ENCODE measurements at regions not wholly inside any gene's neighbourhood (a gene's known extent, or its start where the extent isn't known, plus 50 kb on each side); places are given as distances from the start of the nearest gene placed in this dataset.

DNA sequence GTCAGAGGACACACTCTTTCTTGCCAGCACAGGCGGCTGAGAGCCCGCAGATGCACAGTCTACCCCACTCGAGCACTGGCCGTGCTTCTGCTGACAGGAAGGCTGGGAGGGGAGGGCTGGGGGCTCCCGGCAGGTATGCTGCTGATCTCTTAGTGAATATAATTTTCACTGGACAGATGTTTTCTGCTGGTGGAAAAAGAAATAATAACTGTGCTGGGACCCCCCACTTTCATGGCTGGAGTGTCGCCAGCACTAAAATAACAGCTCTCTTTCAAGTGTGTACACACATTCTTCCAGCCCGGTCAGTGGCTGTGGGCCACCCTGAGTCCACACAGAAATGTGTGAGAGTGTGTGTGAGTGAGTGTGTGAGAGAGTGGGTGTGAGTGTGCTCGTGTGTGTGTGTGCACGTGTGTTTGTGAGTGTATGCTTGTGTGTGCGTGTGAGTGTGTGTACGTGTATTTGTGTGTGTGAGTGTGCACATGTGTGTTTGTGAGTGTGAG lies 167.7 kb upstream of the USP24 start:
- Mint-ChIP-seq H3K27ac (no peak overlapping the region), H3K36me3 (ENCODE audit: insufficient read depth) (peaks cover 3% of the 10 kb centered on the region), H3K4me3 (no peak overlapping the region), H3K4me1 (ENCODE audit: low read depth in 2 of 2) (peaks cover 0 to 6% of the 10 kb centered on the region in 2 donors), H3K9me3 (no peaks in the 10 kb centered on the region), H3K27me3 (peaks cover 6 to 30% of the 10 kb centered on the region in 2 donors)
- DNase-seq (no peak), ATAC-seq (replicated peaks) (no peak)

DNA sequence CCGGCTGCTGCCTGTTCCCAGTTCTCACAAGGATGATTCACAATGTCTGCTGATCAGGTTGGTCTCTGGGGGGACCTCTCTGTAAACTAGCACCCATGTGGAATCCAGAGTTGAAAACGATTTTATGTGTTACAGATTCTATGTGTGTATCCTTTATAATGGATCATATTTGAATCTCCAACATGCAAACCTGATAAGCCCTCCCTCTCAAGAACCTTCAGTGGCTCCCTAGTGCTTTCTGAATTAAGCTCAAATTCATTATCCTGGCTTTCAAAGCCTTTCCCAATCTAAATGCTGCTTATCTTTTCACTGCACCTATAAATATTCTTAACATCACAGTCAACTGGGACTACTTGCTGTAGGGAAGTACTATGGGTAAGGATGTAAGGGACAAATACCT lies 166.8 kb upstream of the USP24 start:
- Mint-ChIP-seq H3K27me3 (peaks cover 6 to 30% of the 10 kb centered on the region in 2 donors), H3K4me3 (no peak overlapping the region), H3K9me3 (no peaks in the 10 kb centered on the region), H3K36me3 (ENCODE audit: insufficient read depth) (peaks cover 3% of the 10 kb centered on the region), H3K4me1 (ENCODE audit: low read depth in 2 of 2) (peaks cover 0 to 6% of the 10 kb centered on the region in 2 donors), H3K27ac (no peak overlapping the region)
- DNase-seq, result no peak
- ATAC-seq (replicated peaks), result no peak

DNA sequence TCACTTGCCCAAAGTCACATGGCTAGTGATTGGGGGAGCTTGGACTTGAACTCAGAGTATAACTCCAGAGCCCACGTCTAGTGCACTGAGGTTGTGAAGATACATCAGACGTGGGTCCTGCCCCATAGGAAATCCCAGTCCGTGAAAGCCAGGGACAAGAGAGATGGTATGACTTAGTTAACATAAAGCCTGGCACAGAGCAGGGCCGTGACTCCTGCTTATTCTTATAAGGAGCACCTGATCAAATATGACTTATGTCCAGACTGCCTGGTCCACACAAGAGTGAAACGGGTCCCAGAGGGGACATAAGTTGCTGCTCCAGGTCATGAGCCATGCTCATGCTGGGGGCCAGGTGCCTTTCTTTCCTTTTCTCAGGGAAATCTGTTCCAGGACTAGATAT lies 166.3 kb upstream of the USP24 start:
- no peaks in the 10 kb centered on the region for H3K9me3 Mint-ChIP-seq
- H3K36me3 Mint-ChIP-seq (ENCODE audit: insufficient read depth), result peaks cover 3% of the 10 kb centered on the region
- peaks cover 0 to 6% of the 10 kb centered on the region in 2 donors for H3K4me1 Mint-ChIP-seq (ENCODE audit: low read depth in 2 of 2)
- H3K27me3 Mint-ChIP-seq, result peaks cover 6 to 30% of the 10 kb centered on the region in 2 donors
- no peak overlapping the region for H3K4me3 Mint-ChIP-seq
- H3K27ac Mint-ChIP-seq, result no peak overlapping the region
- ATAC-seq (replicated peaks) (no peak), DNase-seq (no peak)

DNA sequence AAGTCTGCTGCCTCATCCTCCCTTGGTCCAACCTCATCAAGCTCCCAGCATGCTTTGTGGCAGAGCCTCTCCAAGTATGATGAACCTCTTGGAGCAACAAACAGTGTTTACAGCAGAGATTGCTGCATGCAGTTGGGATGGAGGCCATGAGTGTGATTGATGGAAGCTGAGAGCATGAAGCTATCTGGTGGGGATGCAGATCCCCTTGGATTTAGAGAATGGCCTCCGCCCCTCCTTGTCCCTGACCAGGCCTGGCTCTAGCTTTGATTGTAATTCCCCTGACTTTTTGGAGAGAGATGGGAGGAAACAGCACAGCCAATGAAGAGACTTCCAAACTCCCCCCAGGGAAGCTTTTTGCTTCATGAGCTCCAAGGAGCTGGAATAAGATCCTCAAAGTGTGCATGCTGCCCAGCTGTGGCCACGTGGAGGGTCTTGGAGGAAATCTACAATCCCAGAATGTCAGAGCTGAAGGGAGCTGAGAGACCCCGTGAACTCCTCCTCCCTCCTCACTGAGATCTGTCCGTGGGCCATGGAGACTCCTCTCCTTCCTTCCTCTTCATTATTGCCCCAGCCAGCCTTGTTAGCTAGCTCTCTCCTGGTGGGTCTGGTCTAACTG lies 165.3 kb upstream of the USP24 start:
- Mint-ChIP-seq H3K4me3 (no peak overlapping the region), H3K36me3 (ENCODE audit: insufficient read depth) (peaks cover 3% of the 10 kb centered on the region), H3K9me3 (no peaks in the 10 kb centered on the region), H3K27ac (no peak overlapping the region), H3K27me3 (peaks cover 6 to 30% of the 10 kb centered on the region in 2 donors), H3K4me1 (ENCODE audit: low read depth in 2 of 2) (peaks cover 0 to 6% of the 10 kb centered on the region in 2 donors)
- DNase-seq, result no peak
- no peak for ATAC-seq (replicated peaks)

DNA sequence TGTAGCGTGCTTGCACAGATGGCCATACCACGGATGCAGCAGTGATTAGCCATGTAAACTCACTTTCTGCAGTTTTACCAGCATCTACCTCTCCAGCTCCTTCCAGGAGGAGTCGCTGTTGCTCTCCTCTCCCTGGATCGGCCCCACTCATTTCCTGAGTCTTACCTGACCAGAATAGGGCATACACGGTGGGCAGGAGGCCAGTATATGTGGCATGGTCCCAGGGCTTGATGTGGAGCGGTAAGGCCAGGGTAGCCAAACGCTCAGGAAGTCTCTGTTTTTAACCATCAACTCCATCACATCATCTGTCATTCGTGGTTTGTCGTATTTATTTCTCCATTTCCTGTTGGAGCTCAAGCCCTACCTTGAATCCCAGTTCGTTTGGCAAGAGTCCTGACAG lies 163.4 kb upstream of the USP24 start:
- DNase-seq (no peak), ATAC-seq (replicated peaks) (no peak)
- Mint-ChIP-seq H3K27ac (no peak overlapping the region), H3K36me3 (ENCODE audit: insufficient read depth) (peaks cover 3% of the 10 kb centered on the region), H3K9me3 (no peaks in the 10 kb centered on the region), H3K27me3 (peaks cover 6 to 30% of the 10 kb centered on the region in 2 donors), H3K4me1 (ENCODE audit: low read depth in 2 of 2) (peaks cover 0 to 6% of the 10 kb centered on the region in 2 donors), H3K4me3 (no peak overlapping the region)

DNA sequence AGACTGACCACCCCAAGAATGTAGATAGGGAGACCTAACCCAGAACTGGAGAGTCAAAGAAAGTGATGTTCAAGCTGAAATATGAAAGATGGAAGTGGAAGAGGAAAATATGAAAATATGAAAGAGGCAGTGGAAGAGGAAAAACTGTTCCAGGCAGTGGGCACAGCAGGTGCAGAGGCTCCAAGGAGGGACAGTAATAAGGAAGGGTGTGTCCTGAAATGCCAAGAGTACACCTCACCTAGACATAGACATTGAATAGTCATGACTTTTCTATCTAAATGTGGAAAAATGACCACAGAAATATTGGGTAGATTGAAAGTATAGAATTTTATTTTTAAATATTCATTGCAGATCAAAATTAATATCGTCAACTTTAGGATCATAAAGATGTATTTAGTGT lies 161.7 kb upstream of the USP24 start:
- Mint-ChIP-seq H3K27me3 (peaks cover 0 to 18% of the 10 kb centered on the region in 2 donors), H3K36me3 (ENCODE audit: insufficient read depth) (peaks cover 3% of the 10 kb centered on the region), H3K4me1 (ENCODE audit: low read depth in 2 of 2) (peaks cover 0 to 6% of the 10 kb centered on the region in 2 donors), H3K9me3 (no peaks in the 10 kb centered on the region), H3K27ac (no peak overlapping the region), H3K4me3 (no peak overlapping the region)
- ATAC-seq (replicated peaks) (no peak), DNase-seq (no peak)

DNA sequence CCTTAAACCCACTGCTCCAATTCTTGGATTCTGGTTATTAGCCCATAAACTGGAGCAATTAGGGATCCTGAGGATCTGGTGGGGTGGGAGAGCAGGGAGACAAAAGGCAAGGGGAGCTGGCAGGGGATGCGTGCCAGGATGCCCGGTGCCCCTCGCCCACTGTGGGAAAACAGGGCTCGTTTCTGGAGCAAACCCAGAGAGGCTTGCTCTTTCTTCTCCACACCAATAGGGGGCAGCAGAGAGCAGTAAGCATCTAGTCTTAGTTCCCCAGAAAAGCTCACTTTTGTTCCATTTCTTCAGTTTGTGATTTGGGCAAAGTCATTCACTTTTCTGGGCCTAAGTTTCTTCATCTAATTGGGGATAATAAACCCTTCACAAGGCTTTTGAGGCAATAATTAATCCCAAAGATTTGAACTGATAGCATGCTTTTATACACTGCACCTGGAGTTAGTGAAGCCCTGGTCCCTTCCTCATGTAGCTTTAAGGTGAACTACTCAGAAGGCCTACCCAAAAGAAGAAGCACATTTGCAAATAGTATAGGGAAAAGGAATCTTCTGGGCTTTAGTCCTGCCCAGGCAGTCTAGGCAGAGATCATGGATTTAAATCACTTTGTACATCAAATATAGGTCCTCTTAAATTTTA lies 160.6 kb upstream of the USP24 start:
- Mint-ChIP-seq H3K9me3 (no peaks in the 10 kb centered on the region), H3K27ac (no peak overlapping the region), H3K4me3 (no peak overlapping the region), H3K27me3 (peaks cover 0 to 9% of the 10 kb centered on the region in 2 donors), H3K36me3 (ENCODE audit: insufficient read depth) (peaks cover 3% of the 10 kb centered on the region), H3K4me1 (ENCODE audit: low read depth in 2 of 2) (peaks cover 0 to 6% of the 10 kb centered on the region in 2 donors)
- ATAC-seq (replicated peaks), result no peak
- peak; percentile 9 to 15 (median 10) for DNase-seq

DNA sequence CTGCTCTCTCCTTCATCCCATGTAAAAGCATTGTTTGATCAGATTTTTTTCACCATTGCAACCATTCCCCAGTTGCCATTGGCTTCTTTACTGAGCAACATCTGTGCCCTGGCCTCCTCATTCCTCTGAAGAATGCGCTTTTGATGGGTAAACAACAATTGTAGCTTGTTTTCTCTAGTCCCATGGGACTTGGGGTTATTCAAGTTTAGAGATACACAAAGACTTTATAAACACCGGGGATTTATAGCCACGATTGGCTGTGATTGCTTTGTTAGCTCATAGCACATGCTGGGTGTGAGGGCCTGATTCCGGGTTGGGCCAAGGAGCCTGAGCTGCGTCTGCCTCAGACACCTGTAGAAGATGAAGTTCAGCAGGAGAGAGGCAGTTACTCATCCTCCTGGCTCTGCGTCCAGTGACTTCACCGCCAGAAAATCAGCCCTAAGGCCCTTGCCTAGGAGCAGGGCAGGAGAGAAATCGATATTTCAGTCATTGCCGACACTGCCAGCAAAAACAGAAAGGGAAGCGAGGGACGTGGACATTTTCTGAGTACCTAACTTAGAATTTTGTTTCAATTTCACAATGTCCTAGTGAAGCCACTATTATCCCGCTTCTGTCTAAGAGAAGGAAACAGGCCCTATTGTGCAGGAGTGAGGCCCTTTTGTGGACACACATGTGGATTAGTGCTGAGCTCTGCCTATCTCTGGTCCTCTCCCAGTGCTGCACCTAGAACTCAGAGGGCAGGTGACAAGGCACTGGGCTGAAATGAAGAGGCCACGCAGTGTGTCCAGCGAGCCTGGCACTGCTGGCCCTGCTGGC lies 159.8 kb upstream of the USP24 start:
- Mint-ChIP-seq H3K4me1 (ENCODE audit: low read depth in 2 of 2) (peaks cover 0 to 6% of the 10 kb centered on the region in 2 donors), H3K27me3 (peaks cover 5 to 9% of the 10 kb centered on the region in 2 donors), H3K9me3 (no peaks in the 10 kb centered on the region), H3K27ac (no peak overlapping the region), H3K36me3 (ENCODE audit: insufficient read depth) (peaks cover 3% of the 10 kb centered on the region), H3K4me3 (no peak overlapping the region)
- no peak for ATAC-seq (replicated peaks)
- no peak for DNase-seq

DNA sequence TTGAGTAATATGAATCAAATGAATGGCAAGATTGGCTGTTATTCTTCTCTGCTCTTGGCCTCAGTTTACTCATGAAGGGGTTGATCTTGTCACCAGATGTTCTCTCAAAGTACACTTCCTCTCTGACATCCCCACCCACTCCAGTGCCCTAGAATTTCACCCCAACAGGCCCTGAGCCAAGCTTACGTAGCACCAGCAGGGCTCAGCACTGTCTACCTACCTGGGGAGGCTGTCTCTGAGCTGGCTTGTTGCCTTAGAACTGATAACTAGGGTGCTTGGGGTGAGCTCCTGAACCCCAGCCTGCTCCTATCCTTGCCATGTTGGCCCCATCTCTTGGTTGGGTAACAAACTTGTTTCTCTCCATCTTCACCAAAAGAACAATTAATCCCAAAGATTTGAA lies 159.1 kb upstream of the USP24 start:
- DNase-seq (no peak), ATAC-seq (replicated peaks) (no peak)
- H3K27ac Mint-ChIP-seq, result no peak overlapping the region
- no peaks in the 10 kb centered on the region for H3K9me3 Mint-ChIP-seq
- peaks cover 3% of the 10 kb centered on the region for H3K36me3 Mint-ChIP-seq (ENCODE audit: insufficient read depth)
- H3K4me3 Mint-ChIP-seq, result no peak overlapping the region
- H3K27me3 Mint-ChIP-seq, result peaks cover 13 to 17% of the 10 kb centered on the region in 2 donors
- peaks cover 0 to 6% of the 10 kb centered on the region in 2 donors for H3K4me1 Mint-ChIP-seq (ENCODE audit: low read depth in 2 of 2)

DNA sequence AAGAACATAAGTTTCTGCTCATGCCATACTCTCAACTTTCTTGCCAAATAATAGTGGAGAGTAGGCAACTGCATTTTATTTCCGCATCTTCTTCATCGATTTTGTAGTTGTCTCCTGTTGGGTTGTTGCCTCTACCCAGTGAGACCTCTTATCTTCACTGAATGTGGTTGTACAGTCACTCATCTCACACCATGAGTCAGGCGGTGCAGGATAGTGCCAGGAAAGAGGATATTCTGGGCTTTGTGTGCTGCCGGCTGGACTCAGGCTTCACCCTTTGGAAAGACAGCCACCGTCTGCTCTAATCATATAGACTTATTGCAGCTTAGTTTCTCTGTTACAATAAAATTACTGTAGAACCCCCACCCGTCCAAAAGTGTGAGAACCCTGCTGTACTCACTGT lies 154.3 kb upstream of the USP24 start:
- H3K4me1 Mint-ChIP-seq (ENCODE audit: low read depth in 2 of 2), result peaks cover 0 to 2% of the 10 kb centered on the region in 2 donors
- ATAC-seq (replicated peaks) (no peak), DNase-seq (no peak)
- H3K27ac Mint-ChIP-seq, result no peak overlapping the region
- H3K36me3 Mint-ChIP-seq (ENCODE audit: insufficient read depth), result no peaks in the 10 kb centered on the region
- no peak overlapping the region for H3K4me3 Mint-ChIP-seq
- H3K9me3 Mint-ChIP-seq, result no peaks in the 10 kb centered on the region
- peaks cover 22 to 33% of the 10 kb centered on the region in 2 donors for H3K27me3 Mint-ChIP-seq

DNA sequence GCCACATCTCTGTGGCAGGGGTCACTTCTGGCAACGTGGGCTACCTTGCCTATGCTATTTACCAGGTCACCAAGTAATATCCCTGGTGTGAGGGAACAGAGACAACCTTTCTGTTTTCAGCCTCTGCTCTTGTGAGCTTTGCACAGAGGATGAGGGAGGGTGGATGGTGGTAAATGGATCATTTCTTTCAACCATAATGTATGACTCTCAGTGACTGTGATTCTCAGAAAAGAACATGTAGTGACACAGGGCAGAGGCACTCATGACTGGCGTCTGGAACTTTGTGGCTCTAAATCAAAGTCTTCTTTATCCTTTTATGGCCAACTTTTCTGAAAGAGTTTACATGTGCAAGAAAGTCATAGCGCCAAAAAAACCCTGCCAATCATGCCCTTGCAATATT lies 153.5 kb upstream of the USP24 start:
- peaks cover 0 to 7% of the 10 kb centered on the region in 2 donors for H3K4me1 Mint-ChIP-seq (ENCODE audit: low read depth in 2 of 2)

DNA sequence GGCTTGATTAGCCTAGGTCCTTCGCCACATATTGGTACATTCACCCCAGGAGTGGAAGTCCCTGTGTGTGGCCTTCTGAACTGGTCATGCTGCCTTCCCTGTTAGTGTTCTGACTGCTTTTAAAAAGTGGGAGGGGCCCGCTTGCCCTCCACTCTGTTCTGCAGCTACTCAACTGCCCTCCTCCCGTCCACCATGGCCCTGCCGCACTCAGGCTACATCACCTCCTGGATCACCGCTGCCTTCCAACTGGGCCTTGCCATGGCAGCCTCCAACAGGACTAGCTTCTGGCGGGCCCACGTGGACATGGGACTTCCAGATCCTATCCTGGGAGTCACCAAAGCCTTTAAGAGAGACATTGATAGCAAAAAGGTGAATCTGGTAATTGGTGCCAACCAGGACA lies 152.1 kb upstream of the USP24 start:
- Mint-ChIP-seq H3K4me1 (ENCODE audit: low read depth in 2 of 2) (peaks cover 0 to 19% of the 10 kb centered on the region in 2 donors), H3K9me3 (no peaks in the 10 kb centered on the region), H3K27me3 (peaks cover 30 to 41% of the 10 kb centered on the region in 2 donors), H3K27ac (no peak overlapping the region), H3K36me3 (ENCODE audit: insufficient read depth) (no peaks in the 10 kb centered on the region), H3K4me3 (no peak overlapping the region)
- no peak for ATAC-seq (replicated peaks)
- no peak for DNase-seq

More for the DNA sequence above, 153.5 kb upstream of the USP24 start:
- Mint-ChIP-seq H3K27ac (no peak overlapping the region), H3K27me3 (peaks cover 29 to 39% of the 10 kb centered on the region in 2 donors), H3K9me3 (no peaks in the 10 kb centered on the region), H3K36me3 (ENCODE audit: insufficient read depth) (no peaks in the 10 kb centered on the region), H3K4me3 (no peak overlapping the region)
- no peak for ATAC-seq (replicated peaks)
- DNase-seq, result no peak

DNA sequence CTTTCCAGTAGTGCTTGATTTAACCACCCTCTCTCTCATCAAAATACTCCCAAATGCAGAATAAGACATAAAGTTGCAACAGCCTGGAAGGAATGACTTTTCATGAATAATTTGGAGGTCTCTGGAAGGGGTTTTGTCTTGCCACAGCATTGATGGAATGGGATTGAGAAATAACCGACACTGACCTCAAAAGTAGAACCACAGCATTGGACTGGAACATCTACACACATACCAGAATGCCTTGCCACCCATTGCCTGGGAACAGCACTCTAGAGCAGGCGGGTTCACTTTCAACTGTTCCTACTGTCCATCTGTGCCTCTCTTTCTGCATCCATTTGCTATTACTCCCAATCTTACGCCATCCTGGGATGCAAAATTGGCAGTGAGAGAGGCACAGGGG lies 149.1 kb upstream of the USP24 start:
- Mint-ChIP-seq H3K27me3 (peaks cover 24 to 31% of the 10 kb centered on the region in 2 donors), H3K4me3 (no peak overlapping the region), H3K9me3 (no peaks in the 10 kb centered on the region), H3K36me3 (ENCODE audit: insufficient read depth) (no peaks in the 10 kb centered on the region), H3K4me1 (ENCODE audit: low read depth in 2 of 2) (peaks cover 0 to 19% of the 10 kb centered on the region in 2 donors), H3K27ac (peak overlapping the region in 1 of 2 donors; percentile 20)
- DNase-seq, result no peak
- ATAC-seq (replicated peaks), result no peak

All from effector memory CD8-positive, alpha-beta T cell (primary cell).